ENCODE measurements at regions not wholly inside any gene's neighbourhood (a gene's known extent, or its start where the extent isn't known, plus 50 kb on each side); places are given as distances from the start of the nearest gene placed in this dataset.

DNA sequence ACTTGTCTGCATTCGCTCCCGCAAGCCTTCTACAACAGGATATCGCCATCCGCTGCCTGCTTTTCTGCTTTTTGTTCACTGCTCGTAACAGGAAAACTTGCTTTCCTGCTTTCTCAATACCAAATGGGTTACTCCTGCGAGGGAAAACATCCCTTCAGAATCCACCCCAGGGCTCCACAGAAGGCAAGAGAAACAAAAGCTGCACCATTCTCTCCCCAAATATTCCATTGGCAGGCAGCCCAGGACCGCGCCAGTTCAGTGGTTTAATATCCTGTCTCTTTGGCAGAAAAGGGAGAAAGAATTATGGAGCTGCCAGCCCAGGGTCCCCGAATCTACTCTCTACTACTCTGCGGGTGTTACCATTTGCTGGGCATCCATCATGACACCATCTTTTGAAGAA lies 84.7 kb upstream of the DOCK9 start:
- H3K27ac ChIP-seq (ENCODE audit: insufficient read length, low read depth, low read length) = no peak overlapping the region
- no peak overlapping the region for H2AK5ac ChIP-seq (ENCODE audit: insufficient read length, low read length)
- no peak overlapping the region for H3K56ac ChIP-seq (ENCODE audit: insufficient read length, low read depth, low read length)
- Mint-ChIP-seq H3K9me3 (no peaks in the 10 kb centered on the region), H3K27me3 (ENCODE audit: low read depth) (no peaks in the 10 kb centered on the region), H3K36me3 (ENCODE audit: insufficient read depth in 1 of 3, low read depth in 3 of 3) (no peaks in the 10 kb centered on the region), H3K4me3 (no peak overlapping the region), H3K4me1 (peaks cover 5 to 12% of the 10 kb centered on the region in 2 experiments), H3K27ac (no peak overlapping the region)
- H3K23me2 ChIP-seq (ENCODE audit: insufficient read length, low read depth, low read length, poor library complexity, severe bottlenecking) = no peaks in the 10 kb centered on the region
- no peaks in the 10 kb centered on the region for H3K9me3 ChIP-seq (ENCODE audit: control insufficient read depth, low read depth, low read length)
- no peak overlapping the region for H4K8ac ChIP-seq (replicated peaks; ENCODE audit: insufficient read length, low read depth, low read length)
- H3K23ac ChIP-seq (ENCODE audit: insufficient read length, low read depth, low read length) = no peak overlapping the region
- H2BK15ac ChIP-seq (ENCODE audit: low read depth, low read length) = no peak overlapping the region
- no peak overlapping the region for H3T11ph ChIP-seq (ENCODE audit: low read length)
- no peak overlapping the region for H2BK12ac ChIP-seq (ENCODE audit: insufficient read length, low read depth, low read length)
- no peak overlapping the region for H4K91ac ChIP-seq (ENCODE audit: insufficient read length, low read depth, low read length)
- no peak for DNase-seq
- no peak overlapping the region for H3K4ac ChIP-seq (ENCODE audit: low read depth, low read length)
- no peak overlapping the region for H3K14ac ChIP-seq (ENCODE audit: insufficient read depth, low read length)
- H2BK5ac ChIP-seq (ENCODE audit: insufficient read length, low read length) = no peak overlapping the region
- no peaks in the 10 kb centered on the region; the same call in 1 of the 2 replicates for H3K4me1 ChIP-seq (ENCODE audit: insufficient read depth, low read length)
- no peak overlapping the region for H4K5ac ChIP-seq (ENCODE audit: insufficient read length, low read depth, low read length)
- H3K27me3 ChIP-seq (ENCODE audit: insufficient read depth, low read length) = no peaks in the 10 kb centered on the region
- no peak overlapping the region for H3K18ac ChIP-seq (ENCODE audit: insufficient read length, low read depth, low read length)
- TF ChIP-seq, protein P1, sequence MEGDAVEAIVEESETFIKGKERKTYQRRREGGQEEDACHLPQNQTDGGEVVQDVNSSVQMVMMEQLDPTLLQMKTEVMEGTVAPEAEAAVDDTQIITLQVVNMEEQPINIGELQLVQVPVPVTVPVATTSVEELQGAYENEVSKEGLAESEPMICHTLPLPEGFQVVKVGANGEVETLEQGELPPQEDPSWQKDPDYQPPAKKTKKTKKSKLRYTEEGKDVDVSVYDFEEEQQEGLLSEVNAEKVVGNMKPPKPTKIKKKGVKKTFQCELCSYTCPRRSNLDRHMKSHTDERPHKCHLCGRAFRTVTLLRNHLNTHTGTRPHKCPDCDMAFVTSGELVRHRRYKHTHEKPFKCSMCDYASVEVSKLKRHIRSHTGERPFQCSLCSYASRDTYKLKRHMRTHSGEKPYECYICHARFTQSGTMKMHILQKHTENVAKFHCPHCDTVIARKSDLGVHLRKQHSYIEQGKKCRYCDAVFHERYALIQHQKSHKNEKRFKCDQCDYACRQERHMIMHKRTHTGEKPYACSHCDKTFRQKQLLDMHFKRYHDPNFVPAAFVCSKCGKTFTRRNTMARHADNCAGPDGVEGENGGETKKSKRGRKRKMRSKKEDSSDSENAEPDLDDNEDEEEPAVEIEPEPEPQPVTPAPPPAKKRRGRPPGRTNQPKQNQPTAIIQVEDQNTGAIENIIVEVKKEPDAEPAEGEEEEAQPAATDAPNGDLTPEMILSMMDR (conservative IDR thresholded peaks at IDR 0.05) = no peak
- no peak overlapping the region for H2AFZ ChIP-seq (ENCODE audit: low read length)
- H2BK20ac ChIP-seq (ENCODE audit: low read depth, low read length, poor library complexity, severe bottlenecking) = no peak overlapping the region
- H3K9ac ChIP-seq (ENCODE audit: extremely low read depth, insufficient read length, low read length) = no peak overlapping the region
- H4K20me1 ChIP-seq (ENCODE audit: control insufficient read depth, insufficient read depth, insufficient read length) = no peaks in the 10 kb centered on the region
- H3K79me1 ChIP-seq (ENCODE audit: insufficient read depth, low read depth, low read length, poor library complexity, severe bottlenecking) = no peaks in the 10 kb centered on the region
- no peaks in the 10 kb centered on the region for H3K79me2 ChIP-seq (ENCODE audit: insufficient read depth, low read length)
- no peak overlapping the region for H3K4me2 ChIP-seq (ENCODE audit: insufficient read depth, insufficient read length, low read length)
- WGBS (ENCODE audit: extremely low coverage, insufficient read length, low lambda C conversion rate) = no CpG with 5 or more reads among the region's 10 CpGs
- H2BK120ac ChIP-seq (ENCODE audit: low read depth, low read length, poor library complexity, severe bottlenecking) = no peak overlapping the region
